Liver (tissue), 8 donors: ENCODE measurements at regions not wholly inside any gene's neighbourhood (a gene's known extent, or its start where the extent isn't known, plus 50 kb on each side); places are given as distances from the start of the nearest gene placed in this dataset.

ENCODE experiments used
- DNase-seq: peaks from one replicate; pipeline ENCODE4 v3.0.0-alpha.2; 2017; ENCODE audit warnings: low spot score
- H3K27ac ChIP-seq, 2 donors: one replicate each; pipeline ENCODE4 v1.7.0; 2013; ENCODE audit warnings: inconsistent platforms in 2 of 2, low read length in 2 of 2, control low read depth in 1 of 2, low read depth in 1 of 2, mild to moderate bottlenecking in 1 of 2
- H3K27me3 ChIP-seq, 4 donors: one replicate each; pipeline versions ENCODE4 v1.6.1 to v1.7.0; 2013; ENCODE audit warnings: low read length in 3 of 4, inconsistent platforms in 1 of 4, mild to moderate bottlenecking in 1 of 4, moderate library complexity in 1 of 4; ENCODE audit not compliant: control insufficient read depth in 4 of 4, insufficient read depth in 4 of 4
- H3K36me3 ChIP-seq, 4 donors: one replicate each; pipeline versions ENCODE4 v1.6.1 to v1.7.0; 2013; ENCODE audit warnings: low read length in 3 of 4, mild to moderate bottlenecking in 3 of 4, low read depth in 1 of 4, moderate library complexity in 1 of 4; ENCODE audit not compliant: control insufficient read depth in 4 of 4, insufficient read depth in 3 of 4
- H3K4me1 ChIP-seq, 4 donors: one replicate each; pipeline versions ENCODE4 v1.6.1 to v1.7.0; 2013; ENCODE audit warnings: low read length in 3 of 4, mild to moderate bottlenecking in 3 of 4, moderate library complexity in 1 of 4; ENCODE audit not compliant: control insufficient read depth in 4 of 4, insufficient read depth in 4 of 4
- H3K4me3 ChIP-seq, 3 donors: one replicate each; pipeline versions ENCODE4 v1.6.1 to v1.7.0; 2013; ENCODE audit warnings: low read length in 3 of 3, control low read depth in 1 of 3, low read depth in 1 of 3, mild to moderate bottlenecking in 1 of 3
- H3K9ac ChIP-seq, 2 donors: one replicate each; pipeline ENCODE4 v1.7.0; 2013; ENCODE audit warnings: low read length in 2 of 2, mild to moderate bottlenecking in 2 of 2, moderate library complexity in 2 of 2, control low read depth in 1 of 2, low read depth in 1 of 2
- H3K9me3 ChIP-seq, 4 donors: one replicate each; pipeline versions ENCODE4 v1.6.1 to v1.7.0; 2013; ENCODE audit warnings: low read length in 3 of 4; ENCODE audit not compliant: control insufficient read depth in 4 of 4
- EGR1 ChIP-seq, 2 donors: IDR thresholded peaks; 2 replicates each; pipeline ENCODE4 v1.6.1; 2016 to 2018; ENCODE audit warnings: antibody characterized with exemption in 2 of 2, low read depth in 2 of 2
- FOXA1 ChIP-seq: IDR thresholded peaks from 2 replicates; pipeline ENCODE4 v1.6.1; 2016; ENCODE audit warnings: antibody characterized with exemption
- FOXA2 ChIP-seq: IDR thresholded peaks from 2 replicates; pipeline ENCODE4 v1.6.1; 2016; ENCODE audit warnings: antibody characterized with exemption
- GABPA ChIP-seq, 2 donors: IDR thresholded peaks in 1 of 2; conservative IDR thresholded peaks in 1 of 2; 2 replicates each; pipeline ENCODE4 v1.6.1; 2016; ENCODE audit warnings: antibody characterized with exemption in 2 of 2, mild to moderate bottlenecking in 1 of 2, moderate library complexity in 1 of 2
- HNF4A ChIP-seq, 2 donors: conservative IDR thresholded peaks; 2 replicates each; pipeline ENCODE4 v1.6.1; 2016; ENCODE audit warnings: antibody characterized with exemption in 2 of 2, mild to moderate bottlenecking in 2 of 2
- HNF4G ChIP-seq: IDR thresholded peaks from 2 replicates; pipeline ENCODE4 v1.6.1; 2016; ENCODE audit warnings: antibody characterized with exemption
- JUND ChIP-seq, 2 donors: IDR thresholded peaks; 2 replicates each; pipeline ENCODE4 v1.6.1; 2016; ENCODE audit warnings: antibody characterized with exemption in 2 of 2
- NR2F2 ChIP-seq: IDR thresholded peaks from 2 replicates; pipeline ENCODE4 v1.6.1; 2016; ENCODE audit warnings: antibody characterized with exemption
- RAD21 ChIP-seq, 2 donors: IDR thresholded peaks; 2 replicates each; pipeline ENCODE4 v1.6.1; 2016; ENCODE audit warnings: antibody characterized with exemption in 2 of 2, mild to moderate bottlenecking in 2 of 2
- RXRA ChIP-seq, 2 donors: IDR thresholded peaks; 2 replicates each; pipeline ENCODE4 v1.6.1; 2017 to 2018; ENCODE audit warnings: antibody characterized with exemption in 2 of 2, mild to moderate bottlenecking in 1 of 2
- SP1 ChIP-seq: IDR thresholded peaks from 2 replicates; pipeline ENCODE4 v1.6.1; 2018; ENCODE audit warnings: antibody characterized with exemption, mild to moderate bottlenecking
- TAF1 ChIP-seq: conservative IDR thresholded peaks from 2 replicates; pipeline ENCODE4 v1.6.1; 2016; ENCODE audit warnings: antibody characterized with exemption, mild to moderate bottlenecking
- YY1 ChIP-seq: IDR thresholded peaks from 2 replicates; pipeline ENCODE4 v1.6.1; 2016; ENCODE audit warnings: antibody characterized with exemption, mild to moderate bottlenecking
- WGBS: extraction: QIAGEN DNeasy Blood & Tissue Kit; methylation state at CpG from one replicate; pipeline ENCODE4 v1.1.7; 2013; 5-methylcytosine and 5-hydroxymethylcytosine counted together
- TF ChIP-seq, protein P1 (sequence below): IDR thresholded peaks from 2 replicates; pipeline ENCODE4 v1.6.1; 2016; ENCODE audit warnings: antibody characterized with exemption, mild to moderate bottlenecking
- TF ChIP-seq, protein P2 (sequence below): IDR thresholded peaks from 2 replicates; pipeline ENCODE4 v1.6.1; 2016; ENCODE audit warnings: antibody characterized with exemption
- TF ChIP-seq, protein P3 (sequence below): IDR thresholded peaks from 2 replicates; pipeline ENCODE4 v1.6.1; 2016; ENCODE audit warnings: antibody characterized with exemption
- TF ChIP-seq, protein P4 (sequence below): IDR thresholded peaks from 2 replicates; pipeline ENCODE4 v1.6.1; 2016; ENCODE audit warnings: antibody characterized with exemption
- TF ChIP-seq, protein P5 (sequence below): fragments of 150-350 bp; IDR thresholded peaks from 2 replicates; pipeline ENCODE4 v1.5.1; 2017; ENCODE audit warnings: improper control_type of control experiment, low read depth, low read length; ENCODE audit not compliant: missing input control
- donor health status: healthy.
- donor health status: healthy.
- donor health status: healthy.
- donor health status: healthy.
- donor health status: healthy.

DNA sequence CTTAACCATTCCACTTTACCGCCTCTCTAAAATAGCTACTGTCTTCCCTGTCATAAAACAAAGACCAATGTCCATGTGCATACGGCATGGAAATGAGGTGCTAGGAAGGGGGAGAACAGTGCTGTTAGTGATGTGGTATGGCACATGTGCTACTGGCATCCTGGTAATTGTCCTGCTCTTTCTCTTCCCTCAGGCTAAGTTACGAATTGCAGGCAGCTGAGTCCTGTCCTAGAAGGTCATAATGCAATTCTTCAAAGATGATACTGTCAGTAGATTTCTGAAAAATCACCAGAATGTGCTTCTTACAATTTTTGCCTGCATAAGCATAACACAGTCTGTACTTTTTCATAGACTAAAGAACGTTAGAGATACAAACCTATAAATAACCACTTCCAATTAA lies 216.8 kb downstream of the RSL24D1 start:
- H3K4me1 ChIP-seq: no peaks in the 10 kb centered on the region
- TF ChIP-seq, protein P1, sequence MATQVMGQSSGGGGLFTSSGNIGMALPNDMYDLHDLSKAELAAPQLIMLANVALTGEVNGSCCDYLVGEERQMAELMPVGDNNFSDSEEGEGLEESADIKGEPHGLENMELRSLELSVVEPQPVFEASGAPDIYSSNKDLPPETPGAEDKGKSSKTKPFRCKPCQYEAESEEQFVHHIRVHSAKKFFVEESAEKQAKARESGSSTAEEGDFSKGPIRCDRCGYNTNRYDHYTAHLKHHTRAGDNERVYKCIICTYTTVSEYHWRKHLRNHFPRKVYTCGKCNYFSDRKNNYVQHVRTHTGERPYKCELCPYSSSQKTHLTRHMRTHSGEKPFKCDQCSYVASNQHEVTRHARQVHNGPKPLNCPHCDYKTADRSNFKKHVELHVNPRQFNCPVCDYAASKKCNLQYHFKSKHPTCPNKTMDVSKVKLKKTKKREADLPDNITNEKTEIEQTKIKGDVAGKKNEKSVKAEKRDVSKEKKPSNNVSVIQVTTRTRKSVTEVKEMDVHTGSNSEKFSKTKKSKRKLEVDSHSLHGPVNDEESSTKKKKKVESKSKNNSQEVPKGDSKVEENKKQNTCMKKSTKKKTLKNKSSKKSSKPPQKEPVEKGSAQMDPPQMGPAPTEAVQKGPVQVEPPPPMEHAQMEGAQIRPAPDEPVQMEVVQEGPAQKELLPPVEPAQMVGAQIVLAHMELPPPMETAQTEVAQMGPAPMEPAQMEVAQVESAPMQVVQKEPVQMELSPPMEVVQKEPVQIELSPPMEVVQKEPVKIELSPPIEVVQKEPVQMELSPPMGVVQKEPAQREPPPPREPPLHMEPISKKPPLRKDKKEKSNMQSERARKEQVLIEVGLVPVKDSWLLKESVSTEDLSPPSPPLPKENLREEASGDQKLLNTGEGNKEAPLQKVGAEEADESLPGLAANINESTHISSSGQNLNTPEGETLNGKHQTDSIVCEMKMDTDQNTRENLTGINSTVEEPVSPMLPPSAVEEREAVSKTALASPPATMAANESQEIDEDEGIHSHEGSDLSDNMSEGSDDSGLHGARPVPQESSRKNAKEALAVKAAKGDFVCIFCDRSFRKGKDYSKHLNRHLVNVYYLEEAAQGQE: no peak
- TF ChIP-seq TAF1: no peak
- TF ChIP-seq, protein P2, sequence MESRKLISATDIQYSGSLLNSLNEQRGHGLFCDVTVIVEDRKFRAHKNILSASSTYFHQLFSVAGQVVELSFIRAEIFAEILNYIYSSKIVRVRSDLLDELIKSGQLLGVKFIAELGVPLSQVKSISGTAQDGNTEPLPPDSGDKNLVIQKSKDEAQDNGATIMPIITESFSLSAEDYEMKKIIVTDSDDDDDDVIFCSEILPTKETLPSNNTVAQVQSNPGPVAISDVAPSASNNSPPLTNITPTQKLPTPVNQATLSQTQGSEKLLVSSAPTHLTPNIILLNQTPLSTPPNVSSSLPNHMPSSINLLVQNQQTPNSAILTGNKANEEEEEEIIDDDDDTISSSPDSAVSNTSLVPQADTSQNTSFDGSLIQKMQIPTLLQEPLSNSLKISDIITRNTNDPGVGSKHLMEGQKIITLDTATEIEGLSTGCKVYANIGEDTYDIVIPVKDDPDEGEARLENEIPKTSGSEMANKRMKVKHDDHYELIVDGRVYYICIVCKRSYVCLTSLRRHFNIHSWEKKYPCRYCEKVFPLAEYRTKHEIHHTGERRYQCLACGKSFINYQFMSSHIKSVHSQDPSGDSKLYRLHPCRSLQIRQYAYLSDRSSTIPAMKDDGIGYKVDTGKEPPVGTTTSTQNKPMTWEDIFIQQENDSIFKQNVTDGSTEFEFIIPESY: no peak
- TF ChIP-seq GABPA (IDR thresholded peaks at IDR 0.05 in 1 of 2, conservative IDR thresholded peaks at IDR 0.05 in 1 of 2): no peak
- no peak for TF ChIP-seq JUND (IDR thresholded peaks at IDR 0.05)
- no peak for TF ChIP-seq HNF4G
- TF ChIP-seq, protein P3, sequence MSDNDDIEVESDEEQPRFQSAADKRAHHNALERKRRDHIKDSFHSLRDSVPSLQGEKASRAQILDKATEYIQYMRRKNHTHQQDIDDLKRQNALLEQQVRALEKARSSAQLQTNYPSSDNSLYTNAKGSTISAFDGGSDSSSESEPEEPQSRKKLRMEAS: no peak
- no peak for TF ChIP-seq HNF4A (conservative IDR thresholded peaks at IDR 0.05)
- no peak for TF ChIP-seq RAD21 (IDR thresholded peaks at IDR 0.05)
- no peak for TF ChIP-seq RXRA (IDR thresholded peaks at IDR 0.05)
- TF ChIP-seq EGR1 (IDR thresholded peaks at IDR 0.05; ENCODE audit: low read depth in 2 of 2): no peak
- TF ChIP-seq, protein P4, sequence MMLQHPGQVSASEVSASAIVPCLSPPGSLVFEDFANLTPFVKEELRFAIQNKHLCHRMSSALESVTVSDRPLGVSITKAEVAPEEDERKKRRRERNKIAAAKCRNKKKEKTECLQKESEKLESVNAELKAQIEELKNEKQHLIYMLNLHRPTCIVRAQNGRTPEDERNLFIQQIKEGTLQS: no peak
- TF ChIP-seq FOXA2: no peak
- no peak for TF ChIP-seq FOXA1
- TF ChIP-seq, protein P5, sequence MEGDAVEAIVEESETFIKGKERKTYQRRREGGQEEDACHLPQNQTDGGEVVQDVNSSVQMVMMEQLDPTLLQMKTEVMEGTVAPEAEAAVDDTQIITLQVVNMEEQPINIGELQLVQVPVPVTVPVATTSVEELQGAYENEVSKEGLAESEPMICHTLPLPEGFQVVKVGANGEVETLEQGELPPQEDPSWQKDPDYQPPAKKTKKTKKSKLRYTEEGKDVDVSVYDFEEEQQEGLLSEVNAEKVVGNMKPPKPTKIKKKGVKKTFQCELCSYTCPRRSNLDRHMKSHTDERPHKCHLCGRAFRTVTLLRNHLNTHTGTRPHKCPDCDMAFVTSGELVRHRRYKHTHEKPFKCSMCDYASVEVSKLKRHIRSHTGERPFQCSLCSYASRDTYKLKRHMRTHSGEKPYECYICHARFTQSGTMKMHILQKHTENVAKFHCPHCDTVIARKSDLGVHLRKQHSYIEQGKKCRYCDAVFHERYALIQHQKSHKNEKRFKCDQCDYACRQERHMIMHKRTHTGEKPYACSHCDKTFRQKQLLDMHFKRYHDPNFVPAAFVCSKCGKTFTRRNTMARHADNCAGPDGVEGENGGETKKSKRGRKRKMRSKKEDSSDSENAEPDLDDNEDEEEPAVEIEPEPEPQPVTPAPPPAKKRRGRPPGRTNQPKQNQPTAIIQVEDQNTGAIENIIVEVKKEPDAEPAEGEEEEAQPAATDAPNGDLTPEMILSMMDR: no peak
- TF ChIP-seq SP1: no peak
- no peak for TF ChIP-seq NR2F2
- no peak overlapping the region for H3K4me3 ChIP-seq
- 50% methylated on average over 4 of the region's 4 CpGs for WGBS
- H3K9ac ChIP-seq: no peak overlapping the region
- no peak for DNase-seq
- peaks cover 0 to 12% (median 1%) of the 10 kb centered on the region in 4 donors for H3K27me3 ChIP-seq
- H3K9me3 ChIP-seq: no peaks in the 10 kb centered on the region
- no peaks in the 10 kb centered on the region for H3K36me3 ChIP-seq
- H3K27ac ChIP-seq: no peak overlapping the region

DNA sequence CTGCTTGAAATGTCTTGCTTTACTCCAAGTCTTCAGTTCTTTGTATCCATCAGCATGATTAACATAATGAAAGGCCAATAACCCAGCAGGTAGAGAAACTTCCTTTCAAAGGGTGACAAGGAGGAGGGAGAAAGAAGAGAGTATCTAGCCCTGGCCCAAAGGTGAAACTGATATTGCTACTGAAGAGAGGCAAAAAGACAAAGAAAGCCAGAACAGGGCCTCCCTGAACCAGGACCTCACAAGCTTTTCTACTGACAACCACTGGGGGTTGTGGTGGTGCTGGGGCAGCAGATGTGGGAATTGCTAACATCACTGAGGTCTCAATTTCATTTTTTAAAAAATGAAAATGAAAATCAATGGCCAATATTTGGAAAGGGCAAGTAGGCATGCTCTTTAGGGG lies 234.1 kb downstream of the RSL24D1 start:
- Histone ChIP-seq H3K9me3 (peaks cover 0 to 6% (median 4%) of the 10 kb centered on the region in 4 donors), H3K27me3 (no peaks in the 10 kb centered on the region), H3K9ac (no peak overlapping the region), H3K36me3 (no peaks in the 10 kb centered on the region), H3K4me1 (no peaks in the 10 kb centered on the region), H3K4me3 (no peak overlapping the region), H3K27ac (no peak overlapping the region)
- DNase-seq: no peak
- TF ChIP-seq YY1 (no peak), JUND (IDR thresholded peaks at IDR 0.05) (no peak), GABPA (IDR thresholded peaks at IDR 0.05 in 1 of 2, conservative IDR thresholded peaks at IDR 0.05 in 1 of 2) (no peak), SP1 (no peak), TAF1 (no peak), RAD21 (IDR thresholded peaks at IDR 0.05) (no peak), HNF4A (conservative IDR thresholded peaks at IDR 0.05) (no peak), NR2F2 (no peak)
- TF ChIP-seq, protein P1: no peak
- TF ChIP-seq, protein P4: no peak
- TF ChIP-seq, protein P3: no peak
- TF ChIP-seq, protein P2: no peak
